ENCODE measurements at regions not wholly inside any gene's neighbourhood (a gene's known extent, or its start where the extent isn't known, plus 50 kb on each side); places are given as distances from the start of the nearest gene placed in this dataset.

DNA sequence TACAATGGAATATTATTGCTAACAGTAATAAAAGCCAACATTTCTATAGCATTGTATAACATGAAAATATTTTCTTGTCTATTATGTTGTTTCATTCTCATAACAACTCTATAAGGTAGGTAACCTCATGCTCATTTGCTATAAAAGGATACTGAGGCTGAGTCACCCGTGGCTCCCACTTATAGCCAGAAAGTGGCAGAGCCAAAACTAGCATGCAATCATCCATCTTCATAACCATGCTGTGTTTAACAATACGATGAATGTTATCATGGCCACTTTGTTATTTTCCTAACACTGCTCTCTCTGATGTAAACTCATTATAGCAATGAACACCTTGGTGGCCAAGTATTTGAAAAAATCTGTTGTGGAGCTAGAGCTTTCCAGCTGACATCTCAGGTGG lies 80.8 kb upstream of the JUN start:
- no peak for DNase-seq

DNA sequence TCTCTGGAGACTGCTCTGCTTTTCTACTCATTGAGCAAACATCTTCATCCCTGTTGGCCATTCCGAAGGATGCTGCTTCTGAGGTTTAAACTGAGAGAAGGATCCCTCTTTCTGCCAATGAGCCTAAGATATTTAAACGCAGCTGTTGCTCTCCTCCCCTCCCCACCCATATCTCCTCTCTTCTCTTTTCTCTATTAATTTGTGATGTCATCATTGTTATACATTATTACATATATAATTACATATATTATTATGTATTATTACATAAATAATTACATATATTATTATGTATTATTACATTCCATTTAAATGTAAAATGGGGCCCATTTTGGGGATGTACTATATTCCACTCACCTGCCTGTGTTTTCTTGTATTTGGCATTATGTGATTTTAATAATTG lies 82.7 kb upstream of the JUN start:
- DNase-seq = no peak

- no peak for DNase-seq
Observed at GRCh38 chr1:58869638-58870297, 85.9 kb upstream of the JUN start.

DNA sequence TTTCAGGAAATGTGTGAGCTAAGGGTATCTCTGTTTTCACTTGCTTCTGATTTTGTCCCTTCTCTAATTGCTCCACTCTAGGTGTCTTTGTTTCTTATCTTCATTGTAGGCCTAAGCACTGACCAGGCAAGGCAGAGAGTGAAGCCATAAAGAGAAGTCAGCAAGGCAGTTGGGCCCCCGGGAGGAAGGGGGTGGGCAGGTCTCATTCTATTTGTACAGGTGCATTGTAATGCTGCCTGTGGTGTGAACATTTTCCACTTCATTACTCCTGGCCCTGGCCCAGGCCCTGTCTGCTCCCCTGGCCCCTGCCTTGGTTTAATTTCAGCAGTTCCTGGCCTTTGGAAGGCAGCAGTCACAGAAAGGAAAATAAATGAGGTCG lies 86.4 kb upstream of the JUN start:
- DNase-seq = no peak

DNA sequence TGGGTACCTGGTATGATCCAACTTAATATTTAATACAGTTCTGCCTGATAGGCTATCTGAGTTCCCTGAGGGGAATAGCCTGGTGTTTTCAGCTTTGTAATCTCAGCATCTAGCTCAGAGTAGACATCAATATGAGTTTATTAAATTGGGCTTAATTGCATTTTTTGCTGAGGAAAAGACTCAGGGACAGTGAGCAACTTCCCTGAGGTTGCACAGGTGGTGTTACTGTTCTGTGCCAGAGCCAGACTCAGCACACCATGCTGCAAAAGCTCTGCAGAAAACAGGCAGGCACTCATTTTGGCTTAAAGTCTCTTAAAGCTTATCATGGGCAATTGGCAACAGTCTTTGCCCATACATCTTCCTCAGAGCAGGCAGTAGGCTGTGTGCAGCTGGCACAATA lies 90.5 kb upstream of the JUN start:
- no peak for DNase-seq

- DNase-seq = no peak
Observed at GRCh38 chr1:58874757-58875755, 91.2 kb upstream of the JUN start.

DNA sequence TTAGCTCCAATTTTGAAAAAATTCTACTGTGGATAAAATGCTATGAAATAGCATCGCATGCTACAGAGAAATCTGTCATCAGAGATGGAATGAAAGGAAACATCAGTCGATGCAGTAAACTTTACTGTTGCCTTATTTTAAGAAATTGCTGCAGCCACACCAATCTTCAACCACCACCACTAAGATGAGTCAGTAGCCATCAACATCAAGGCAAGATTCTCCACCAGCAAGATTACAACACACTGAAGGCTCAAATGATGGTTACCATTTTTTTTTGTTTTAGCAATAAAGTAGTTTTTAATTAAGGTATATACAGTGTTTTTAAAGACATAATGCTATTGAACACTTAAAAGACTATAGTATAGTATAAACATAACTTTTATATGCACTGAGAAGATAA lies 95.6 kb upstream of the JUN start:
- no peak for DNase-seq

DNA sequence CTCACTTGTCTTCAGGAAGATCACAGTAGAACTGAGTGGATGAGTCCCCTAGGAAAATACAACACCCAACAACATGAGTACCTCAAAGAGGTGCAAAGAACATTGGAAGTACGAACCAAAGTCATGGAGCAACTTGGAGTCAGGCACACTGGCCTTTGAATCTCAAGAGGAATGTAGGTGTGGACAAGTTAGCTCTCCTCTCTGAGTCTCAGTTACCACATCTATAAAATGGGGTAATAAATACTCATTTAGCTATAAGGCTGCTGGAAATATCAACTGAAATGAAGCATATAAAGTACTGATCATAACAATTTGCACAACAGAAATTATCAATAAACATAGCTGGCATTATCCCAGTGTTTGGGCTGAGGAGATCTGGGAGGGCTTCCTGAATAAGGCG lies 96.7 kb upstream of the JUN start:
- no peak for DNase-seq

DNA sequence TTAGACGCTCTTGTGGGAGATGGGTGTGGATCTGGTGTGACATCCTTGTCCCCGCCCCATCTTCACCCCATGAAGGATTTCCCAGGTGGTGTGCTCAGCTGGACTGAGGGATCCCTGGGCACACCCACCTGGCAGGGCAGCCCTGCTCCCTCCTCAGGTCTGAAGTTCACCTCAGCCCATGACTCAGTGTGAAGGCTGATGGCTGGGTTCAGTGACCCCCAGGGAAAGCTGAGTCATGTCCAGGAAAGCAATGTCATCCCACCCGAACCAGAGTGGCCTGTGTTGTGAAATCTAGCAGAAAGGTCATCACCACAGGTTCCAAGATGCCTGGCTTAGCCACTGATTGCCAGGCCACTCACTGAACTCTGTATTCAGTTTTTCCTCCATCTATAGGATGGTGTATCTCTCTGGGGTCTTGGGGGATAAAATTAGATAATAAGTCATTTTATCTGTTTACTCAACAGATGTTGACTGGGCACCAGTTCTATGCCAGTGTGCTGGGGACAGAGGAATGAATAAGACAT lies 97.7 kb upstream of the JUN start:
- peak; percentile 83 for DNase-seq

DNA sequence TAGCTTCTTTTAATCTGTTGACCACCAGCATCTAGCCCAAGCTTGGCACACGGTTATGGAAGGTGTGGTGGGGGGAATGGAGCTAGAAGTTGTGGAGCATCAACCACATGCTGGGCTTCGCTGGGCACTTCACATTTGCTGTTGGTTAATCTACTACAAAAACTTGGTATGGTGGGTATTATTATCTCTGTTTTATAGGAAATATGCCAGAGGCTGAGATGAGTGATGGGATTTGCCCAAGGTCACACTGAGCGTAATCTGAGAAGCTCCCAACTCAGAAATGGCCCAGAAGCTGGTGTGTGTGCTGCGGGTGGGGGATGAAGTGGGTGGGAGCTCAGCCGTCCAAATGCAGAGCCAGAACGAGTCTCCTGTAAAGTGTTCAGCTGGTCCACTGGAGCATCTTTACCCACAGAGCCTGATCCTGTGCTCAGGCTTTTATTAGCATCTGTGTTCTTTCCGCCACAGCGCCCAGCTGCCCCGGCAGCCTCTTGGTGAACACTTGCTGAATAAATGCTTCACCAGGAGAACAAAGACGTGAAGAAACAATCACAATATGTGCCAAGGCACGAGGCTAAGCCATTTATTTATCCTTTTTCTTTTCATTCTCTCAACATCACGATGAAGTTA lies 98.6 kb upstream of the JUN start:
- no peak for DNase-seq

GRCh38 chr1:58883037-58883887 lies 99.4 kb upstream of the JUN start:
- DNase-seq = peak; percentile 53

GRCh38 chr1:58883888-58884482 lies 100.1 kb upstream of the JUN start:
- no peak for DNase-seq

- no peak for DNase-seq
Observed at GRCh38 chr1:58884706-58885661, 101.1 kb upstream of the JUN start.

DNA sequence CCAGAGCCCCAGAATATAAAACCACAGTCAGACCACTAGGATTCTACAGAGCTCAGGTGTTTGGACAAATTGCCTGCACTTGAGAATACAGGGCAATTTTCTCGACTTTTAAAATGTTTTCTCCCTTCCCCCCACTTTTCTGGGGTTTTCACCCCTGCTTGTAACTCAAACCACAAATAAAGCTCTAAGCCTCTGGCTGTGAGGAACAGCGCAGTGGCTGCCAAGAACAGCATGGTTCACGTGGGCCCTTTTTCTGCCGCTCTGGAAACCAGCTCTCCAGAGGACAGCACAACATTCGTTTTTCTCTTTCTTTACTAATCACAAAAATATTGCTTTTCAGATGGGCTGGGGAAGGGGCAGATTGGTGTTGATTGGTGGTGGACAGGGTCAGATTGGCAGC lies 102.2 kb upstream of the JUN start:
- peak; percentile 39 for DNase-seq

GRCh38 chr1:58886611-58887010 lies 102.8 kb upstream of the JUN start:
- DNase-seq = no peak

- no peak for DNase-seq
Observed at GRCh38 chr1:58887059-58887458, 103.2 kb upstream of the JUN start.

GRCh38 chr1:58888833-58889232 lies 105.0 kb upstream of the JUN start:
- DNase-seq = no peak

DNA sequence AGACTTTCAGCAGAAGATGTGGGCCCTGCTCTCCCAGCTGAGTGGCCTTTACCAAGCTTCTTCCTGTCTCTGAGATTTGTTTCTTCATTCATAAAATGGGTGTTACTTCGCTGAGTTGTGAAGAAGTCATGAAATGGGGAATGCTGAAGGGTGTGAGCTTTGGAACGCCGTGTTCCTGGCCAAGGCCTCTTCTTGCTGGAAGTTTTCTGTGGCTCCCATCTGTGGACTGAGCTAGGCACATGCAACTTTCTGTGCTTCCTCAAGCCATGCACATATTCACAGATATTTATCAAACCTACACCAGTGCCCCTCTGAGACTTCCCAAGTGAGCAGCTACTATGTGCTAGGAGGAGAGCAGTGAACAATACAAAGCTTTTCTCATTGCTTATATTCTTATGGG lies 106.3 kb upstream of the JUN start:
- no peak for DNase-seq

DNA sequence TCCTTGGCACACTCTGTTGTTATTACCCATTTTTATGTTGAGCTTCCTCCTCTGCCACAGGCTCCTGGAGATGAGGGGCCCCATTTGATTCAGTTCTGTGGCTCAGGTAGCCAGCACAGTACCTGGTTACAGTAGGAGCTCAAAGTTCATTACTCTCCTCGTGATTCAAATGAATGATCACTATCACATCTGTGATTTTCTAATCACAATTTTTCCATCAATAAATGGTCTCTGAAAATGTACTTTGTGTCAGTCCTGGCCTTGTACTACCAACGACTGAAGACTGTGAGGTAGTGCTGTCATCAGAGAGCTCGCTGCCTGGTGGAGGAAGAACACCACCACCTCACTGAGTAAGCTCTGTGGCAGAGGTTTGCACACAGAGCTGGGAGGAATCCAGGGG lies 106.8 kb upstream of the JUN start:
- no peak for DNase-seq

DNA sequence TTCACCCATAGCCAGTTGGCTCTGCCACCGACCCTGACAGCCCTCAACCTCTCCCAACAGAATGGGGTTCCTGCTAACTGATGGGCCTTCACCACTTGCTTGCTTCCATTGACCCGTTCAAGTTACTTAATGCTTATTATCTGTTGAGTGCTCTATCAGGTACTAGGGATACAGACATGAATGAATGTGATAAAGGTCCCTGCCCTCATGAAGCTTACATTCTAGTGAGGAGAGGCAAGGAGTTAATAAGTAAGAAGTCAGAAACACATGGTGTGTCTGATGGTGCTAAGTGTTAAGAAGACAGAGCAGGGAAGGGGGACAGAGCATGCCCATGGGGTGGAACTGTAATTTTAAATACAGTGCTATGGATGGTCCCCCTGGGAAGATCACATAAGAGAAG lies 107.5 kb upstream of the JUN start:
- DNase-seq = no peak

GRCh38 chr1:58893257-58893869 lies 109.5 kb upstream of the JUN start:
- DNase-seq = no peak

Data from NK-92 treated with Interleukin-12 subunit alpha and Interleukin-12 subunit beta, amount 100 ng/mL, for 24 hours (cell line).